ENCODE measurements at regions not wholly inside any gene's neighbourhood (a gene's known extent, or its start where the extent isn't known, plus 50 kb on each side); places are given as distances from the start of the nearest gene placed in this dataset.
"Not testable (repeated sequence)": the region's sequence is repeated elsewhere in the genome, so short reads cannot be mapped to it uniquely, and the experiment has no call there.

DNA sequence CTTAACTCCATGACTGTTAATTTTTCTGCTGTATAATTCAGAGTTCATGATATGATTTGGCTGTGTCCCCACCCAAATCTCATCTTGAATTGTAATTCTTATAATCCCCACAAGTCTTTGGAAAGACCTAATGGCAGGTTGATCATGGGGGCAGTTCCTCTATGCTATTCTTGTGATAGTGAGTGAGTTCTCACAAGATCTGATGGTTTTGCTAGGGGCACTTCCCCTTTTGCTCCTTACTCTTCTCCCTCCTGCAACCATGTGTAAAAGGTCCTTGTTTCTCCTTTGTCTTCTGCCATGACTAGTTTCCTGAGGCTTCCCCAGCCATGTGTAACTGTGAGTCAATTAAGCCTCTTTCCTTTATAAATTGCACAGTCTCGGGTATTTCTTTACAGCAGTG, 1751.9 kb downstream of the ARAP2 start:
- no peaks in the 10 kb centered on the region for H3K36me3 ChIP-seq
- no peaks in the 10 kb centered on the region for H3K4me1 ChIP-seq
- H3K9me3 ChIP-seq, result peaks cover 0 to 2% (median 0%) of the 10 kb centered on the region in 4 donors
- no peaks in the 10 kb centered on the region for H3K27me3 ChIP-seq
- DNase-seq (ENCODE audit: low spot score in 2 of 2), result no peak
- TF ChIP-seq POLR2A (IDR thresholded peaks at IDR 0.05), result no peak
- TF ChIP-seq, protein P1, sequence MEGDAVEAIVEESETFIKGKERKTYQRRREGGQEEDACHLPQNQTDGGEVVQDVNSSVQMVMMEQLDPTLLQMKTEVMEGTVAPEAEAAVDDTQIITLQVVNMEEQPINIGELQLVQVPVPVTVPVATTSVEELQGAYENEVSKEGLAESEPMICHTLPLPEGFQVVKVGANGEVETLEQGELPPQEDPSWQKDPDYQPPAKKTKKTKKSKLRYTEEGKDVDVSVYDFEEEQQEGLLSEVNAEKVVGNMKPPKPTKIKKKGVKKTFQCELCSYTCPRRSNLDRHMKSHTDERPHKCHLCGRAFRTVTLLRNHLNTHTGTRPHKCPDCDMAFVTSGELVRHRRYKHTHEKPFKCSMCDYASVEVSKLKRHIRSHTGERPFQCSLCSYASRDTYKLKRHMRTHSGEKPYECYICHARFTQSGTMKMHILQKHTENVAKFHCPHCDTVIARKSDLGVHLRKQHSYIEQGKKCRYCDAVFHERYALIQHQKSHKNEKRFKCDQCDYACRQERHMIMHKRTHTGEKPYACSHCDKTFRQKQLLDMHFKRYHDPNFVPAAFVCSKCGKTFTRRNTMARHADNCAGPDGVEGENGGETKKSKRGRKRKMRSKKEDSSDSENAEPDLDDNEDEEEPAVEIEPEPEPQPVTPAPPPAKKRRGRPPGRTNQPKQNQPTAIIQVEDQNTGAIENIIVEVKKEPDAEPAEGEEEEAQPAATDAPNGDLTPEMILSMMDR (IDR thresholded peaks at IDR 0.05), result no peak
- no peak for TF ChIP-seq EP300 (IDR thresholded peaks at IDR 0.05)
- no peak overlapping the region for H3K27ac ChIP-seq
- WGBS, 2 donors, result 80 to 85% methylated on average over 1 of the region's 1 CpG
- no peak overlapping the region for H3K4me3 ChIP-seq

DNA sequence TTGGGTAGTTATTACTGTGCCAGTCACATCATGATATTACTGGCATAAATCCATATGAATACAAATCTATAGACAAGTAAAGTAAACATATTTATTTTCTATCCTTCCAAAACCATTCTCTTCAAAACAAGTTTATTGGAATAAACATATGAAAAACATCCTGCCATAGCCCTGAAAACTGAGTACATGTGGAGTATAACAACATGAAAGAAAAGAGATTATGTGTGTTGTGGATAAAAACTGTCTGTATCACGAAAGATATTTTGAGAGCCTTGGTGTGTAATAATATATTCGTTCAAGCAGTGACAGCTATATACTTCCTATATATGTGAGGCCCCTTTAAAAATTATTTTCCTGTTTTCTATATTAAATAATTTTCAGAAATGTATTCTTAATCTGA, 1742.2 kb downstream of the ARAP2 start:
- peaks cover 0 to under 1% (median 0%) of the 10 kb centered on the region in 4 donors for H3K9me3 ChIP-seq
- WGBS, 2 donors, result 82 to 90% methylated on average over 2 of the region's 2 CpGs
- TF ChIP-seq POLR2A (IDR thresholded peaks at IDR 0.05) (no peak), EP300 (IDR thresholded peaks at IDR 0.05) (no peak)
- TF ChIP-seq, protein P1 (IDR thresholded peaks at IDR 0.05), result no peak
- H3K27ac ChIP-seq, result no peak overlapping the region
- no peaks in the 10 kb centered on the region for H3K36me3 ChIP-seq
- DNase-seq (ENCODE audit: low spot score in 2 of 2), result no peak
- H3K4me3 ChIP-seq, result no peak overlapping the region
- H3K27me3 ChIP-seq, result no peaks in the 10 kb centered on the region
- H3K4me1 ChIP-seq, result no peaks in the 10 kb centered on the region

DNA sequence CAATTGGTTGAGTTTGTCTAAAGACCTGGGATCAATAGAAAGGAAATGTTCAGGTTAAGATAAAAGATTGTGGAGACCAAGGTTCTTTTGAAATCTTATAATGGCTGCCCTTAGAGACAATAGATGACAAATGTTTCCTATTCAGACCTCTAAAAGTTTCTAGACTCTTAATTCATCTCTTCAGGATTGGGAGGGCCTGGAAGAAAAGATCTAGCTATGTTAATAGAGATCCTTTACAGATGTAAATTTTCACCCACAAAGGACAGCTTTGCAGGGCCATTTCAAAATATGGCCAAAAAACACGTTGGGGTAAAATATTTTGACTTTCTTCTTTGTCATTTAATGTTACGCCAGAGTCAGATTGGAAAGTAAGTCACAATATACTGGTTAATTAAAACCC, 1739.6 kb downstream of the ARAP2 start:
- H3K27me3 ChIP-seq; DNase-seq (ENCODE audit: low spot score in 2 of 2); H3K36me3 ChIP-seq; H3K4me3 ChIP-seq; H3K4me1 ChIP-seq; H3K9me3 ChIP-seq; H3K27ac ChIP-seq: not testable (repeated sequence)
- 74 to 84% methylated on average over 2 of the region's 2 CpGs for WGBS, 2 donors

DNA sequence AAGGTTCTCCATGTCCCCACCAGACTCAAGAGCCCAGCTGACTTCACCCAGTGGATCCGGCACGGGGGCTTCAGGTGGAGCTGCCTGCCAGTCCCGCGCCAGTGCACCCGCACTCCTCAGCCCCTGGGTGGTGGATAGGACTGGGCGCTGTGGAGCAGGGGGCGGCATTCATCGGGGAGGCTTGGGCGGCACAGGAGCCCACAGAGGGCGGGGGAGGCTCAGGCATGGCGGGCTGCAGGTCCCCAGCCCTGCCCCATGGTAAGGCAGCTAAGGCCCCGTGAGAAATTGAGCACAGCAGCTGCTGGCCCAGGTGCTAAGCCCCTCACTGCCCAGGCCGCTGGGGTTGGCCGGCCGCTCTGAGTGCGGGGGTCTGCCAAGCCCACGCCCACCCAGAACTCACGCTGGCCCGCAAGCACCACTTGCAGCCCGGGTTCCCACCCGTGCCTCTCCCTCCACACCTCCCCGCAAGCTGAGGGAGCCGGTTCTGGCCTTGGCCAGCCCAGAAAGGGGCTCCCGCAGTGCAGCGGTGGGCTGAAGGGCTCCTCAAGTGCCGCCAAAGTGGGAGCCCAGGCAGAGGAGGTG, 1737.7 kb downstream of the ARAP2 start:
- H3K4me1 ChIP-seq; H3K4me3 ChIP-seq; H3K27ac ChIP-seq; H3K27me3 ChIP-seq; H3K9me3 ChIP-seq; DNase-seq (ENCODE audit: low spot score in 2 of 2); H3K36me3 ChIP-seq: not testable (repeated sequence)
- 87 to 98% methylated on average over 7 to 14 of the region's 26 CpGs for WGBS, 2 donors

DNA sequence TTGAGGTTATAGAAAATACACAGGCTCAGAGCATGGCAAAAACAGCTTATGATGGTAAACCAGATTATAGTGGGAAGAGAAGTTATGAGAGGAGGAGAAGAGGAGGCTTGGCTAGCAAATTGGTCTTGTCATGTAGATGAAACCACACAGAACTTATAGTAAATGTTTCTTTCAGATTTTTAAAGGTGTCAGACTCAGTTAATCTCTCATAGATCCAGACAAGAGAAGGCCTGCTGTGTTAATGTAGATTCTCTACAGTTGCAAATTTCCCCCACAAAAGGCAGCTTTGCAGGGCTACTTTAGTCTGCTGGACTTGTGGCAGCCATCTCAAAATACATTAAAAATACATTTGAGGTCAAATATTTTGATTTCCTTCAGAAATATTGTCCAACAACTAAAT, 1731.7 kb downstream of the ARAP2 start:
- TF ChIP-seq POLR2A (IDR thresholded peaks at IDR 0.05) (no peak), EP300 (IDR thresholded peaks at IDR 0.05) (no peak)
- TF ChIP-seq, protein P1 (IDR thresholded peaks at IDR 0.05), result no peak
- no peak for DNase-seq (ENCODE audit: low spot score in 2 of 2)
- H3K4me1 ChIP-seq, result no peaks in the 10 kb centered on the region
- H3K36me3 ChIP-seq, result no peaks in the 10 kb centered on the region
- H3K27me3 ChIP-seq, result no peaks in the 10 kb centered on the region
- no peaks in the 10 kb centered on the region for H3K9me3 ChIP-seq
- H3K4me3 ChIP-seq, result no peak overlapping the region
- no peak overlapping the region for H3K27ac ChIP-seq

DNA sequence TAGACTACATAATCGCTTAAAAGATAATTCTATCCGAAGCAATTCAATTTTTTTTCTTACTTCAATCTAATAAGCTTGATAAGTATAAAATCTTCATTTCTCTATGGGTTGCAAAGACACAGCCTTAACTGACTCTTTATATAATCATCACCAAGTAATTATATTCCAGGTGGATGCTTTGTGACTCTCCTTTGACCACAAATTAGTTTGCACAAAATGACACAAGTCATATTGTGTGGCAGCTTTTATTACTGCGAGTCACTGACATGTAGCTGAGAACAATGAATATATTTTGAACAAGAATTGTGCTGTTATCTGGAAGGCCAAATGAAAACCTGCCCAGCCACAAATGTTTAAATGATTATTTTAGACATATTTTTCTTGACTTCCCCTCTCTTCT, 1727.8 kb downstream of the ARAP2 start:
- DNase-seq (ENCODE audit: low spot score in 2 of 2), result no peak
- Histone ChIP-seq H3K4me3 (no peak overlapping the region), H3K4me1 (no peaks in the 10 kb centered on the region), H3K36me3 (no peaks in the 10 kb centered on the region), H3K27ac (no peak overlapping the region), H3K27me3 (no peaks in the 10 kb centered on the region), H3K9me3 (no peaks in the 10 kb centered on the region)
- TF ChIP-seq, protein P1 (IDR thresholded peaks at IDR 0.05), result no peak
- no peak for TF ChIP-seq EP300 (IDR thresholded peaks at IDR 0.05)
- TF ChIP-seq POLR2A (IDR thresholded peaks at IDR 0.05), result no peak
- 78 to 81% methylated on average over 3 of the region's 3 CpGs for WGBS, 2 donors
